ENCODE measurements at regions not wholly inside any gene's neighbourhood (a gene's known extent, or its start where the extent isn't known, plus 50 kb on each side); places are given as distances from the start of the nearest gene placed in this dataset.

DNA sequence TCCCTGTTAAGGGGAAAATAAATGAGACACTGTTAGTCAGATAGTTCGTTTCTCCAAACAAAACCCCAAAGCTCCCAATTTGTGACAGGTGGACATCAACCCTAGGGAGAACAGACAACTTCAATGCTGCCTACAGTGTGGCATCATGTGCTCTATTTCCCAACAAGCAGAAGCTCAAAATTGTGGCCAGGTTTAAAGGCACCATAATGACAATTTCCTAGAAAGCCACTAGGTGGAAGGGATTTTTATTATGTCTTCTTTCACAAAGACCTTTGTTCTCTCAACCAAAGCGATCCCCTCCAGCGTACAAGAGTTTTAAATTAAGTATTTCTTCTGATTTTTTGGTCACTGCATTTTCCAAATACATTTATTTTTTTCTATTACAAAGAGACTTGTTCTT, 88.0 kb upstream of the MBIP start:
- no peak for DNase-seq

DNA sequence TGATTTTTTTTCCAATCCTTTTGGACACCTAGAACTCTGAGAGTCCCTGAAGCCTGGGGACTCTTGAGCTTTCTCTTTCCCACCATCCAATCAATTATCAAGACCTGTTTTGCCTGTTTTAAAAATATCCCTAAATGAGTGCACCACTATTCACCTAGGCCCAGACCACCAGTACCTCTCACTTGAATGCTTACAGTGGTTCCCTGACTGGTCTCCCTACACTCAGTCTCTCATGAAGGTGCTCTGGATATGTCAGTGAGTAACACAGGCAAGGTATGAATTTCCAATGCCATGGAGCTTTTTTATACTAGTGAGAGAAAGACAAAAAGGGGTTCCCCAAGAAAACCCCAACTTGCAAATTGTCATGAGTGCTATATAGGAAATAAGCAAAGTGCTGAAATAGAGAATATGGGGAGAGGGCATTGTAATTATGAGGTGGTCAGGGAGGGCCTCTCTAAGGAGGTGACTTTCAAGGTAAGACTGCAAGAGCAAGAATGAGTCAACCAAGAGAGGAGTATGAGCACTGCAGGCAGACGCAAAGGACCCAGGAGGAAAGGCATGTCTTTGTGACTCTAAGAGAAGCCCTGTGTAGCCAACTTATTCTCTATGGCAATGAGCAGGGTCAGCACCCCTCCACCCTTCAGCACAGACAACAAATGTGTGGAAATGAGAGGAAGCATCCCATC, 85.3 kb upstream of the MBIP start:
- DNase-seq: no peak

DNA sequence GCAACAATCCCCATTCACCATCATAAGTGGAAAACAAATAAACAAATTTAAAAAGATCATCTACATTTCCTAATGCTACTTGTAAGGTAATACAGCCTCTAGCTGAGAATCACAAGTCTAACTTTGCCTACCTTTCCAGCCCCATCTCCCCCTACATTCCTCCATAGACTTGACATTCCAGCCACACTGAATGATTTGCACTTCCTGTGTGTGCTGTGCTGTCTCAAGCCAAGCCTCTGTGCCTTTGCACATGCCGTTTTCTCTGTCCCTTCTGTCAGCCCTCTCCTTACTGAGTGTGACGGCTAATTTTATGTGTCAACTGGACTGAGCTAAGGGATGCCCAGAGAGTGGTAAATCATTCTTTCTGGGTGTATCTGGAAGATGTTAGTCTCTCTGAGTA, 82.4 kb upstream of the MBIP start:
- DNase-seq: no peak

GRCh38 chr14:36398463-36399291, 78.2 kb upstream of the MBIP start:
- DNase-seq: no peak

- DNase-seq: no peak
Measured at GRCh38 chr14:36397357-36397756, 76.9 kb upstream of the MBIP start.

DNA sequence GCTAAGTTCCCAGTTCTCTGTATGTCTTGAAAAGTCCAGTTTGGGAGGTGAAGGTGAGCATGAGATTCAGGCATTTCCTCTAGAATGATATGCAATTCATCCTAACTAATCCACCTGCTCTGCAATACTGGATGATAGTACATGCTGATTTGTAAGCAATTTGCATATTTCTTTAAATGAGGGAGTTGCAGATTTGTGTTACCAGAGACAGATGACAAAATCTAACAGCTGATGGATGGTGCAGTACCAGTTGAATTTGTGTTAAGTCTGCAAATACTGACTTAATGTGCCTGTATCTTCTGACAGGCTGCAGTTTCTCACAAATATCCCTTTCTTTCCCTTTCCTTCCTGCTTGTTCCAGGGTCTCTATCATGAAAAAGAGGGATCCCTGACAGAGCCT, 76.4 kb upstream of the MBIP start:
- DNase-seq: no peak

- no peak for DNase-seq
Measured at GRCh38 chr14:36394593-36394992, 74.2 kb upstream of the MBIP start.

DNA sequence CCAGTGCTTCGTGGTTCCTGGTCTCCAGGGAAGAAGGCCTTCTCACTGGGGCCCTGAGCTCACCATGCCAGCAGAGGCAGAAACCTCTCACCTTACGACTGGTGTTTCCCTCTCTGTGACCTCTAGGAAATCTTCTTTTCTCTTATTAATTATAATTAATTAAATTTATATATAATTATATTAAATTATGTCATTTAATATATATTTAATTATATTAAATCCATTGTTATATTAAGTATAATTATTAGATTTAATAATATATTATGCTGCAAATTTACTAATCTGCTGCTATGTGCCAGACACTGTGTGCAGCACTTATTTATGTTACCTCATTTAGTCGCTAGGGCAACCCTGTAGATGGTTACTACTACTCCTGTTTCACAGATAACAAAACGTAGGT, 70.3 kb upstream of the MBIP start:
- DNase-seq: no peak

DNA sequence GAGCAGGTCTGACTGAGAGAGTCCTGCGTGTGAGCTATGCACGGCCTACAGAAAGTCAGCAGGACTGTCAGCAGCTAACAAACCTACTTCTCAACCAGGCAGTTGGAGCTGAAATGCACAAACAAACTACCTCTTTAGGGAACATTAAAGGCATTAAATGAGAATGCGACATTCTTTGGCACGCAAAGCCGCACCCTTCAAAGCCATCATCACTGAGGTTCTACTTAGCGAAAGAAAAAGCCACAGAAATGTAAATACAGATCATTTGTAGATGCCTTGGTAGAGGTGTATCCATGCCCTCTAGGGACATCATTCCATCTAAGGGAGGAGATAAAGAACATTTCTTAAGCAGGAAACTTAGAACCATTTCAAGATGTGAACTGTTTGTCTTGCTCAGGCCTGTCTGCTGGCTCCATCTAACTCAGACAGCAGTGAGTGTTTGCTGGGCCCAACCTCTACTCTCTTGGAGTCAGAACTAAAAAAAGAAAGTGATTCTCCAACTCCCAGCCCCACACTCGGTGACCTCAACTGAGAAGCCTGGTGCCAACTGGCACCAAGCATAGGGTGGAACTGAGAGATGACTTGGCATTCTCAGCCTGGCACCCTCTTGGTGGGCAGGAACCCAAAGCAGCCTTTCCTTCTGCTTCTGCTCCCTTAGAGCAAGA, 63.5 kb upstream of the MBIP start:
- peak; percentile 99 for DNase-seq

- DNase-seq: peak; percentile 72
Measured at GRCh38 chr14:36373982-36374673, 53.7 kb upstream of the MBIP start.

Measured in NCI-H446 treated with DMSO at 0.1 percent for 48 hours (cell line).